PC-9 (cell line): ENCODE measurements at regions not wholly inside any gene's neighbourhood (a gene's known extent, or its start where the extent isn't known, plus 50 kb on each side); places are given as distances from the start of the nearest gene placed in this dataset.

Source experiments
- EZH2 ChIP-seq: fragments of 200-600 bp; sonication (generic); IDR thresholded peaks from 2 replicates; pipeline ENCODE4 v1.8.0; 2017; ENCODE audit warnings: antibody characterized with exemption, low read depth
- TF ChIP-seq, protein P1 (sequence below): fragments of 200-600 bp; sonication (generic); conservative IDR thresholded peaks from 2 replicates; pipeline ENCODE4 v1.6.1; 2017; ENCODE audit warnings: mixed run types, antibody characterized with exemption, mild to moderate bottlenecking, moderate library complexity

DNA sequence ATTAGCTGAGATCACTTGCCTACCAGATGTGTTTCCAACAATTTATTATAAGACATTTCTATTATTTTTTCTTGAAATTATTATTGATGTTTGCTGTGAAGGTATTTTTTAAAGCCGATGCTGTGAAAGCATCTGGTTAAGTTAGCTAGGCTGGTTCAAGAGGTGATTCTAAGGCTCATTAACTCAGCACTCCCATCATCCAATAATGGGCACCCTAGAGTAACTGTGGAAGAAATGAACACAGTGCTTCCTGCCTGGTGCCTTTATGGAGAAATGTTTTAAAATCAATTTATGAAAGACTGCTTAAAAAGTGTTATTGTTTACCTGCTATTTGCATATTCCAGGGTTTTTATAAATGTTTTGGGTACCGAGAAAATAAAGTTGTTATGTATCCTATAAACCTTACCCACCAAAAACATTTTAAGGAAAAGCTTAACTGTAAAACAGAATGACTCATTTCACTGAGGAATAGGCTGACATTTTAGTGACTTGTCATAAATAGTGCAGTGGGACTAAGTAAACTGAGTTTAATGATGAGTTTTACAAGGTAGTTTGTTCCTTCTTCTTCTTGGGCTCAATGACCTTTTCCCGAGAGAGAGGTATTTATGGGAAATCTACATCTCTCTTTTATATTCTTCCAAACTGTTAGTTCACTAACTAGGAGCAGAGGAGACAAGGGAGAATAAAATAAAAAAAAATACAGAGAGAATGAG, 310.0 kb upstream of the AADAT start:
- TF ChIP-seq, protein P1, sequence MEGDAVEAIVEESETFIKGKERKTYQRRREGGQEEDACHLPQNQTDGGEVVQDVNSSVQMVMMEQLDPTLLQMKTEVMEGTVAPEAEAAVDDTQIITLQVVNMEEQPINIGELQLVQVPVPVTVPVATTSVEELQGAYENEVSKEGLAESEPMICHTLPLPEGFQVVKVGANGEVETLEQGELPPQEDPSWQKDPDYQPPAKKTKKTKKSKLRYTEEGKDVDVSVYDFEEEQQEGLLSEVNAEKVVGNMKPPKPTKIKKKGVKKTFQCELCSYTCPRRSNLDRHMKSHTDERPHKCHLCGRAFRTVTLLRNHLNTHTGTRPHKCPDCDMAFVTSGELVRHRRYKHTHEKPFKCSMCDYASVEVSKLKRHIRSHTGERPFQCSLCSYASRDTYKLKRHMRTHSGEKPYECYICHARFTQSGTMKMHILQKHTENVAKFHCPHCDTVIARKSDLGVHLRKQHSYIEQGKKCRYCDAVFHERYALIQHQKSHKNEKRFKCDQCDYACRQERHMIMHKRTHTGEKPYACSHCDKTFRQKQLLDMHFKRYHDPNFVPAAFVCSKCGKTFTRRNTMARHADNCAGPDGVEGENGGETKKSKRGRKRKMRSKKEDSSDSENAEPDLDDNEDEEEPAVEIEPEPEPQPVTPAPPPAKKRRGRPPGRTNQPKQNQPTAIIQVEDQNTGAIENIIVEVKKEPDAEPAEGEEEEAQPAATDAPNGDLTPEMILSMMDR, result no peak
- TF ChIP-seq EZH2, result no peak
